ENCODE measurements at regions not wholly inside any gene's neighbourhood (a gene's known extent, or its start where the extent isn't known, plus 50 kb on each side); places are given as distances from the start of the nearest gene placed in this dataset.

DNA sequence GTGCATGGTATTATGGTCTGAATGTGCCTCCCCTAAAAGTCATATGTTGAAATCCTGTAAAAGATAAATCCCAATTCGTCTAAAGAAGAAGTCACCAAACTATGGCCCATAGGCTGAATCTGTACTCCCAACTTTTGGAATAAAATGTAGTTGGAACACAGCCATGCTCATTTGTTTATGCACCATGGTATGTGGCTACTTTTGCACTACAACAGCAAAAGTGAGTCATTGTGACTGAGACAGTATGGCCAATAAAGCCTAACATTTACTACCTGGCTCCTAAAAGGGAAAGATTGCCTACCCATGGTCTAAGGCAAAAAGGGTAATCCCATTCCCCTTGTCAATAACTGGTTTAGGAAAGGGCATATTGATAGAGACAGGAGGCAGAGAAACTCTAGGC lies 101.8 kb downstream of the LRIG3 start:
- DNase-seq, result no peak

DNA sequence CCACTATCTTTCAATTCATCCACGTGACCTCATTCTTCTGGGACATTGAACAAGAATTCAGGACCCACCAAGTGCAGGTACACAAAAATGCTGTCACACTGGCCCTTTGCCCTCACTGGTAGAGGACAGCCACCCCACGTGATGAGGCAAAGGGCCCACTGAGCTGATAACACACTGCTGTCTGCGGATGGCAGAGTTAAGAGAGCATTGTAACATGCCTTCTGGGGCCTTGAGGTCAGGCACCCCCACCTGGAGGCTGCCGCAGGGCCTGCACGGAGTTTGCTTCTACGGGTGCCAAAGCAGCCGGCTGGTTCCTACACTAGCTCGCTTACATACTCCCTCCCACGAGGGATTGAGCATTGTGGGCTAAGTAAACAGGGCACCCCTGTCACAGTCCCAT lies 101.0 kb downstream of the LRIG3 start:
- DNase-seq, result no peak

DNA sequence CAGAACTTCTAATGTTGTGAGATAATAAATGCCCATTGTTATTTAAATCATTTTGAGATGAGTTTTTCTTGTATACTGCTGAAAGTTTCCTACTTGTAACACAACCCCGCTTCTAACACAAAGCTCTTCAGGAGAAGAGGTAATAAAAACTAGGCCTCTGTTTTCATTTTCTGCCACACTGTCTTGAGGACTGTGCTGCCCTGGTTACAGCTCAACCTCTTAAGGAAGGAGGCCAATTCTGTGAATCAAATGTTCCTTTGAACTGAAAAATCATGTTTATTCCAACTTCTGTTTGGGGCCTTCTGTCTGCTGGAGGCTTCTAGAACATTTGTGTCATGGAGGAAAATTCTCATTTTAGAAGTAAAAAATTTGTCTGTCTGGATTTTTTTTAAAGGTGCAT lies 100.3 kb downstream of the LRIG3 start:
- no peak for DNase-seq

Measured in eye (tissue), 1 donor.